ENCODE measurements at regions not wholly inside any gene's neighbourhood (a gene's known extent, or its start where the extent isn't known, plus 50 kb on each side); places are given as distances from the start of the nearest gene placed in this dataset.
A peak's percentile ranks its signal among the peaks of the same experiment; 100 is the strongest.
"Not testable (repeated sequence)": the region's sequence is repeated elsewhere in the genome, so short reads cannot be mapped to it uniquely, and the experiment has no call there.

DNA sequence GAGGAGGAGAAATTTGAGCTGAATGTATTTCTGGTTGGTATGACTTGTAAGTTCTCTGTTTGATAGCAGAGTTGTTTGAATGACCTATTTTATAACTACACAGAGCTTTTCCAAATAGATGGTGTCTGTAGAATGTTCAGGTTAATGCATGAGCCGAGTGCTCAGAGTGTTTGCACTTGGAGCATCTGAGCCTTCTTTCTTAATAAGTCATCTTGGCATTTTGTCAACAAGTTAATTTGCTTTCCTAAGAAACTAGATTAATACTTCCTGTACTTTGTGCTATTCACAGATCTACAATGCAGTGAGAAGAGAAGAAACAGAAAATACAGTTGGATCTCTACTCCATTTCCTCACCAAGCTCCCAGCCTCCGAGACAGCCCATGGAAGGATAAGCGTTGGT lies 138.2 kb downstream of the PLCE1 start:
- DNase-seq, result no peak

- DNase-seq, result no peak
These were observed 139.5 kb downstream of the PLCE1 start for GRCh38 chr10:94133239-94133638.

GRCh38 chr10:94137747-94138146 lies 144.0 kb downstream of the PLCE1 start:
- no peak for DNase-seq

- DNase-seq, result no peak
These were observed 144.7 kb downstream of the PLCE1 start for GRCh38 chr10:94138391-94138790.

- DNase-seq, result no peak
These were observed 149.5 kb downstream of the PLCE1 start for GRCh38 chr10:94143261-94143660.

GRCh38 chr10:94146313-94146712 lies 152.6 kb downstream of the PLCE1 start:
- no peak for DNase-seq

GRCh38 chr10:94146746-94147145 lies 153.0 kb downstream of the PLCE1 start:
- no peak for DNase-seq

GRCh38 chr10:94149702-94150101 lies 156.0 kb downstream of the PLCE1 start:
- DNase-seq, result no peak

DNA sequence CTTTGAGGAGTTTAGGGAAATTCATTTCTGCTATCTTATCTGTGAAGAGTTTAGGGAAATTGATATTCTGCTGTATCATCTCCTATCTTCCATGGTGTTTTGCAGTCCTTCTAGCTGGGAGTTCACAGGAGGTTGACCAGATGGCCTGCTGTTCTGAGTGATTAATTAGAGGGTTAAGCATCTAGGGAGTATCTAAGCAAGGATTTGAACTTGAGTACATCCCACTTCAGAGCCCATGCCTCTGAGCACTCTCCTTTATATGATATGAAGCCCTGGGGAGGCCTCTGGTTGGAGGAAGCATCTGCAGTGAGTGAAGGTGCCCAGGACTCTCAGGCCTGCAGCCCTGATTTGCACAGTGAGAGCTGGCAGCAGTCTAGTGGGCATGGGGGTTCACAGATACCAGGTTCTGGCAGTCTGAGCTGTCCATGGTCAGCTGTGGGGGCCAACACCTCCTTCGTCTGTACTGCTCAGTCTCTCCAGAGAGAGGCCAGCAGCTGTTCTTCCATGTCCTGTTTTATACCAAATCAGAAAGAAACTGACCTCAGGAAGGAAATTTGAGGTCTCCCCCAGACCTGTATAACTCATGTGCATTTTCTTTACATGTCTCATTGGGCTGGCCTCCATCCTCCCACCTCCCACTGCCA lies 156.9 kb downstream of the PLCE1 start:
- no peak for DNase-seq

GRCh38 chr10:94155722-94156271 lies 162.1 kb downstream of the PLCE1 start:
- no peak for DNase-seq

DNA sequence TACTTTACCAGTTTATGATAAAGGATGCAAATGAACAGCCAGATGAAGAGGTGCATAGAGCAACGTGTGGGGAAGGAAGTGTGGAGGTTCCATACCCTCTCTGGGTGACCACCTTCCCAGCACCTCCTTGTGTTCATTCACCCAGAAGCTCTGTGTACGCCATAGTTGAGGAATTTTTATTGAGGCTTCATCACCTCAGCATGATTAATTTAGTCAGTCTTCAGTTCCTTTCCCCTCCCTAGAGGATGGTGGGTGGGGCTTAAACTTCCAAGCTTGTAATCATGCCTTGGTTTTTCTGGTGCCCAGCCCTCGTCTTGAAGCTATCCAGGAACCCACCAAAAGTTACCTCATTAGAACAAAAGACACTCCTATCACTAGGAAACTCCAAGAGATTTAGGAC lies 162.7 kb downstream of the PLCE1 start:
- no peak for DNase-seq

GRCh38 chr10:94165158-94165611 lies 171.5 kb downstream of the PLCE1 start:
- DNase-seq, result not testable (repeated sequence)

DNA sequence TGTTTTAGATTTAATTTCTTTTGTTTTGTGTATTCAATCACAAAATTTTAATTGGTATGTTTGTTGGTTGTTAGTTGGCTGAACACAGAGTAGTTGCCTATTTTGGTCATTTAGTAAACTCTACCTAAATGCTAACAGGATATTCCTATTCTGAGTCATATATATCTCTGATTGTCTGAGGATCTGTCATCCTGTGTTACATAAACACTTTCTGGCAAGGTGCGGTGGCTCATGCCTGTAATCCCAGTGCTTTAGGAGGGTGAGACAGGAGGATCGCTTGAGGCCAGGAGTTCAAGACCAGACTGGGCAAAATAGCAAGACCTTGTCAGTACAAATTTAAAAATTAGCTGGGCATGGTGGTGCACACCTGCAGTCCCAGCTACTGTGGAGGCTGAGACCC lies 178.6 kb downstream of the PLCE1 start:
- no peak for DNase-seq

- no peak for DNase-seq
These were observed 179.9 kb downstream of the PLCE1 start for GRCh38 chr10:94173594-94173993.

- no peak for DNase-seq
These were observed 181.1 kb downstream of the PLCE1 start for GRCh38 chr10:94174838-94175237.

GRCh38 chr10:94178475-94179253 lies 184.1 kb downstream of the NOC3L start:
- no peak for DNase-seq

DNA sequence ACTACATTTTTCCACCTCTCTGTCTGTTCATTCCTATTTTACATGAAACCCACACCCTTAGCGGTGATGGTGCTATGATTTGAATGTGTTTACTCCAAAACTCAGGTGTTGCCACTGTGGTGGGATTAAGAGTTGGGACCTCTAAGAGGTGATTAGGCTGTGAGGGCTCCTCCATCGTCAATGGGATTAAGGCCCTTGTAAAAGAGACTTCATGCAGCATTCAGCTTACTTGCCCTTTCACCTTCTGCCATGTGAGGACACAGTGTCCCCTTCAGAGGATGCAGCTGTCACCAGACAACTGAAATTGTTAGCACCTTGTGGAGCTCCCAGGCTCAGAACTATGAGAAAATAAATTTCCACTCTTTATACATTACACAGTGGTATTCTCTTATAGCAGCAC lies 182.2 kb downstream of the NOC3L start:
- DNase-seq, result no peak

- DNase-seq, result peak; percentile 35
These were observed 179.0 kb downstream of the NOC3L start for GRCh38 chr10:94183666-94184264.

DNA sequence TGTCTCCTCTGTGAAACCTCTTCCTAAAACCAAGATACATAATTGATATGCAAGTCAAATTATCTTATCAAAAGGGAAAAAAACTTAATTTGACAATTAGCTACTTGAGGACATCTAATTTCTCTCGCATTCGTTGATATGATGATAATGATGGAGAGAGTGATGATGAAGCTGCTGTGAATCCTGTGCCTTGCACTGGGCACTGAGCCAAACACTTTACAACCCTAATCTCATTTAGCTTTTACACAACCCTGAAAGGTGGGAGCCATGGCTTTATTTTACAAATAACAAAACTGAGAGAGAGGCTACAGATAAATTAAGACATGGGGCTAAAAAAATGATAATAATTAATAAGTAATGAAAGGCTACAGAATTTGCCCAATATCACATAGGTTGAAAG lies 176.0 kb downstream of the NOC3L start:
- DNase-seq, result no peak

- DNase-seq, result no peak
These were observed 170.4 kb downstream of the NOC3L start for GRCh38 chr10:94192333-94192732.

DNA sequence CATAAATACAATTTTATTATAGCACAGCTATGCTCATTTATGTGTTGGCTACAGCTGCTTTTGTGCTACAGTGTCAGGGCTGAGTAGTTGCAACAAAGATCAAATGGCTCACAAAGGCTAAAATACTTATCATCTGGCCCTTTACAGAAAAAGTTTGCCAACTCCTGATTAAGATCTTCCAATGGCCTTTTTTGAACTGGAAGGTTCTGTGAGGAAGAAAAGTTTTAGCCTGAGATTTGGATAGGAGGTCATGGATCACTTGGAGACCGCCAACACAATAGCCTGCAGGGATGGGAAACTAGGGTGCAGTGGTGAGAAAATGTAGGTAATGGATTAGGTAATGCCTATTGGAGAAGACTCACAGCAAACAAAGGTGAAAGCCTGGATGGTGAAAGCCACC lies 169.8 kb downstream of the NOC3L start:
- DNase-seq, result no peak

- DNase-seq, result no peak
These were observed 169.2 kb downstream of the NOC3L start for GRCh38 chr10:94193466-94193924.

- DNase-seq, result no peak
These were observed 168.5 kb downstream of the NOC3L start for GRCh38 chr10:94194256-94194655.

GRCh38 chr10:94197241-94197640 lies 165.5 kb downstream of the NOC3L start:
- no peak for DNase-seq

All from activated CD4-positive, alpha-beta T cell treated with anti-CD3 and anti-CD28 coated beads for 48 hours (primary cell).